DMS53 treated with DMSO at 0.1 percent for 48 hours (cell line): ENCODE measurements at regions not wholly inside any gene's neighbourhood (a gene's known extent, or its start where the extent isn't known, plus 50 kb on each side); places are given as distances from the start of the nearest gene placed in this dataset.

Experiments
- DNase-seq: peaks from one replicate; lab custom pipeline; 2025; ENCODE audit not compliant: unreplicated experiment; lab: John Stamatoyannopoulos, UW

- DNase-seq, result no peak
These were observed 115.1 kb upstream of the CD180 start for GRCh38 chr5:67311701-67312100.

GRCh38 chr5:67311208-67311607 lies 114.6 kb upstream of the CD180 start:
- DNase-seq, result no peak

GRCh38 chr5:67310740-67311139 lies 114.1 kb upstream of the CD180 start:
- no peak for DNase-seq

- no peak for DNase-seq
These were observed 113.6 kb upstream of the CD180 start for GRCh38 chr5:67310169-67310568.

GRCh38 chr5:67308988-67309688 lies 112.5 kb upstream of the CD180 start:
- DNase-seq, result peak; percentile 53

- no peak for DNase-seq
These were observed 110.5 kb upstream of the CD180 start for GRCh38 chr5:67306965-67307607.

- DNase-seq, result no peak
These were observed 109.5 kb upstream of the CD180 start for GRCh38 chr5:67305913-67306710.

- DNase-seq, result no peak
These were observed 108.8 kb upstream of the CD180 start for GRCh38 chr5:67305401-67305800.

- no peak for DNase-seq
These were observed 106.8 kb upstream of the CD180 start for GRCh38 chr5:67303356-67303755.

GRCh38 chr5:67301285-67301903 lies 104.8 kb upstream of the CD180 start:
- DNase-seq, result peak; percentile 2

GRCh38 chr5:67300326-67300725 lies 103.7 kb upstream of the CD180 start:
- DNase-seq, result no peak

- no peak for DNase-seq
These were observed 102.7 kb upstream of the CD180 start for GRCh38 chr5:67299231-67299735.

- DNase-seq, result no peak
These were observed 101.4 kb upstream of the CD180 start for GRCh38 chr5:67297802-67298532.

GRCh38 chr5:67297376-67297775 lies 100.8 kb upstream of the CD180 start:
- no peak for DNase-seq

- no peak for DNase-seq
These were observed 97.8 kb upstream of the CD180 start for GRCh38 chr5:67294266-67294938.

GRCh38 chr5:67293226-67293625 lies 96.6 kb upstream of the CD180 start:
- DNase-seq, result no peak

- no peak for DNase-seq
These were observed 95.8 kb upstream of the CD180 start for GRCh38 chr5:67292201-67292940.

GRCh38 chr5:67291671-67292070 lies 95.1 kb upstream of the CD180 start:
- DNase-seq, result no peak

- no peak for DNase-seq
These were observed 94.5 kb upstream of the CD180 start for GRCh38 chr5:67291066-67291465.
